ENCODE measurements at regions not wholly inside any gene's neighbourhood (a gene's known extent, or its start where the extent isn't known, plus 50 kb on each side); places are given as distances from the start of the nearest gene placed in this dataset.

GRCh38 chr5:92455011-92455410, 1071.9 kb upstream of the ARRDC3 start:
- Histone ChIP-seq H3K79me2 (ENCODE audit: control insufficient read depth, insufficient read depth, low read length) (no peaks in the 10 kb centered on the region), H3K4me3 (replicated peaks in 1 of 4; ENCODE audit: control extremely low read depth in 1 of 4, insufficient read depth in 1 of 4, low read depth in 3 of 4, low read length in 4 of 4) (no peak overlapping the region), H3K27ac (ENCODE audit: insufficient read depth, low read length) (no peak overlapping the region), H4K20me1 (ENCODE audit: control insufficient read depth, extremely low read depth, insufficient read depth, low read length) (no peaks in the 10 kb centered on the region), H2AFZ (ENCODE audit: low read length) (no peak overlapping the region), H3K9me3 (ENCODE audit: control insufficient read depth, insufficient read depth, low read depth, low read length) (no peaks in the 10 kb centered on the region), H3K27me3 (ENCODE audit: control insufficient read depth, insufficient read depth, low read length) (no peaks in the 10 kb centered on the region), H3K4me1 (ENCODE audit: control insufficient read depth, extremely low read depth, insufficient read depth, low read length) (no peaks in the 10 kb centered on the region), H3K9ac (ENCODE audit: insufficient read depth, low read length) (no peak overlapping the region), H3K4me2 (ENCODE audit: extremely low read depth, insufficient read depth, low read length) (peak overlapping the region; percentile 25), H3K36me3 (ENCODE audit: control insufficient read depth, insufficient read depth, low read length) (no peaks in the 10 kb centered on the region)
- TF ChIP-seq CTCF (conservative IDR thresholded peaks at IDR 0.05 in 1 of 2, IDR thresholded peaks at IDR 0.05 in 1 of 2; ENCODE audit: low read depth in 1 of 2, low read length in 2 of 2) (no peak), EZH2 (IDR thresholded peaks at IDR 0.05; ENCODE audit: low read length, missing control alignments) (no peak)
- DNase-seq (ENCODE audit: low read depth in 2 of 2) = no peak

GRCh38 chr5:92444888-92445287, 1061.8 kb upstream of the ARRDC3 start:
- Histone ChIP-seq H3K79me2 (ENCODE audit: control insufficient read depth, insufficient read depth, low read length) (no peaks in the 10 kb centered on the region), H3K4me2 (ENCODE audit: extremely low read depth, insufficient read depth, low read length) (no peak overlapping the region), H4K20me1 (ENCODE audit: control insufficient read depth, extremely low read depth, insufficient read depth, low read length) (no peaks in the 10 kb centered on the region), H3K27ac (ENCODE audit: insufficient read depth, low read length) (no peak overlapping the region), H3K36me3 (ENCODE audit: control insufficient read depth, insufficient read depth, low read length) (no peaks in the 10 kb centered on the region), H3K4me3 (replicated peaks in 1 of 4; ENCODE audit: control extremely low read depth in 1 of 4, insufficient read depth in 1 of 4, low read depth in 3 of 4, low read length in 4 of 4) (no peak overlapping the region), H3K4me1 (ENCODE audit: control insufficient read depth, extremely low read depth, insufficient read depth, low read length) (no peaks in the 10 kb centered on the region), H3K9me3 (ENCODE audit: control insufficient read depth, insufficient read depth, low read depth, low read length) (no peaks in the 10 kb centered on the region), H3K9ac (ENCODE audit: insufficient read depth, low read length) (no peak overlapping the region), H3K27me3 (ENCODE audit: control insufficient read depth, insufficient read depth, low read length) (no peaks in the 10 kb centered on the region), H2AFZ (ENCODE audit: low read length) (no peak overlapping the region)
- DNase-seq (ENCODE audit: low read depth in 2 of 2) = no peak
- TF ChIP-seq EZH2 (IDR thresholded peaks at IDR 0.05; ENCODE audit: low read length, missing control alignments) = no peak
- TF ChIP-seq CTCF (conservative IDR thresholded peaks at IDR 0.05 in 1 of 2, IDR thresholded peaks at IDR 0.05 in 1 of 2; ENCODE audit: low read depth in 1 of 2, low read length in 2 of 2) = no peak

GRCh38 chr5:92435781-92436180, 1052.7 kb upstream of the ARRDC3 start:
- TF ChIP-seq EZH2 (IDR thresholded peaks at IDR 0.05; ENCODE audit: low read length, missing control alignments) (no peak), CTCF (conservative IDR thresholded peaks at IDR 0.05 in 1 of 2, IDR thresholded peaks at IDR 0.05 in 1 of 2; ENCODE audit: low read depth in 1 of 2, low read length in 2 of 2) (no peak)
- H3K36me3 ChIP-seq (ENCODE audit: control insufficient read depth, insufficient read depth, low read length) = no peaks in the 10 kb centered on the region
- no peak overlapping the region for H3K27ac ChIP-seq (ENCODE audit: insufficient read depth, low read length)

More at GRCh38 chr5:92435781-92436180, 1052.7 kb upstream of the ARRDC3 start:
- Histone ChIP-seq H3K9me3 (ENCODE audit: control insufficient read depth, insufficient read depth, low read depth, low read length) (no peaks in the 10 kb centered on the region), H3K4me2 (ENCODE audit: extremely low read depth, insufficient read depth, low read length) (no peak overlapping the region), H2AFZ (ENCODE audit: low read length) (no peak overlapping the region), H3K79me2 (ENCODE audit: control insufficient read depth, insufficient read depth, low read length) (no peaks in the 10 kb centered on the region), H3K9ac (ENCODE audit: insufficient read depth, low read length) (no peak overlapping the region), H3K4me3 (replicated peaks in 1 of 4; ENCODE audit: control extremely low read depth in 1 of 4, insufficient read depth in 1 of 4, low read depth in 3 of 4, low read length in 4 of 4) (no peak overlapping the region), H4K20me1 (ENCODE audit: control insufficient read depth, extremely low read depth, insufficient read depth, low read length) (no peaks in the 10 kb centered on the region), H3K27me3 (ENCODE audit: control insufficient read depth, insufficient read depth, low read length) (no peaks in the 10 kb centered on the region), H3K4me1 (ENCODE audit: control insufficient read depth, extremely low read depth, insufficient read depth, low read length) (no peaks in the 10 kb centered on the region)
- no peak for DNase-seq (ENCODE audit: low read depth in 2 of 2)

All from fibroblast of lung (primary cell).